A673 (cell line): ENCODE measurements at regions not wholly inside any gene's neighbourhood (a gene's known extent, or its start where the extent isn't known, plus 50 kb on each side); places are given as distances from the start of the nearest gene placed in this dataset.

ENCODE experiments used
- BruUV-seq: library from RNA; stranded (reverse); fragments of 400-500 nt; replicated peaks from 2 replicates; lab custom pipeline; 2021; lab: Mats Ljungman, UMichigan
- CTCF ChIA-PET: fragments of 300-600 bp; sonication (Branson Sonifier 250); formaldehyde crosslinking; loops from one replicate; lab custom pipeline; 2022; ENCODE audit warnings: antibody characterized with exemption; lab: Charles Lee
- POLR2A ChIA-PET: fragments of 300-600 bp; sonication (Branson Sonifier 250); formaldehyde crosslinking; loops from one replicate; lab custom pipeline; 2022; ENCODE audit warnings: antibody characterized with exemption; ENCODE audit not compliant: low non-redundant PET; lab: Charles Lee
- DNase-seq: peaks from one replicate; pipeline ENCODE4 v3.0.0-alpha.2; 2015; ENCODE audit warnings: low spot score
- H3K27ac ChIP-seq: fragments of 200-600 bp; sonication (generic); 2 replicates; pipeline ENCODE4 v1.5.1; 2016; ENCODE audit warnings: mixed run types, low read depth, mild to moderate bottlenecking, mixed read lengths, antibody characterized with exemption, low read length; ENCODE audit not compliant: poor library complexity, severe bottlenecking
- H3K27me3 ChIP-seq: fragments of 200-600 bp; sonication (generic); replicated peaks from 2 replicates; pipeline ENCODE4 v1.6.1; 2017; ENCODE audit warnings: mixed run types, low read depth, mild to moderate bottlenecking, mixed read lengths, antibody characterized with exemption, low read length; ENCODE audit not compliant: insufficient read depth, poor library complexity
- H3K36me3 ChIP-seq: fragments of 200-600 bp; sonication (generic); 2 replicates; pipeline ENCODE4 v1.6.1; 2016; ENCODE audit warnings: mixed run types, mild to moderate bottlenecking, mixed read lengths, antibody characterized with exemption, low read length; ENCODE audit not compliant: insufficient read depth, poor library complexity, severe bottlenecking
- H3K4me1 ChIP-seq: fragments of 200-600 bp; sonication (generic); 2 replicates; pipeline ENCODE4 v1.6.1; 2017; ENCODE audit warnings: mixed run types, mild to moderate bottlenecking, mixed read lengths, antibody characterized with exemption, low read length; ENCODE audit not compliant: insufficient read depth, poor library complexity, severe bottlenecking
- H3K4me3 ChIP-seq: fragments of 200-600 bp; sonication (generic); 2 replicates; pipeline ENCODE4 v1.5.1; 2016; ENCODE audit warnings: low read depth, mixed run types, mild to moderate bottlenecking, mixed read lengths, low read length; ENCODE audit not compliant: poor library complexity, severe bottlenecking
- H3K9me3 ChIP-seq: fragments of 200-600 bp; sonication (generic); 2 replicates; pipeline ENCODE4 v1.6.1; 2016; ENCODE audit warnings: mixed run types, low read depth, mild to moderate bottlenecking, mixed read lengths, antibody characterized with exemption, low read length; ENCODE audit not compliant: poor library complexity, severe bottlenecking
- CTCF ChIP-seq: fragments of 300-800, 200-600 bp; sonication (generic); conservative IDR thresholded peaks from 2 replicates; pipeline ENCODE4 v1.5.1; 2017; ENCODE audit warnings: low read depth, mild to moderate bottlenecking, antibody characterized with exemption, low read length, moderate library complexity, mixed read lengths
- EZH2 ChIP-seq: fragments of 200-600 bp; sonication (generic); IDR thresholded peaks from 2 replicates; pipeline ENCODE4 v1.6.1; 2017; ENCODE audit warnings: borderline replicate concordance, low read depth, mild to moderate bottlenecking, mixed read lengths, antibody characterized with exemption, low read length; ENCODE audit not compliant: poor library complexity, severe bottlenecking
- intact Hi-C: fragments of 100-400 bp; cut with micrococcal nuclease; formaldehyde crosslinking; loops from one replicate; pipeline ENCODE4 v1.10.0; 2022; ENCODE audit not compliant: unreplicated experiment

DNA sequence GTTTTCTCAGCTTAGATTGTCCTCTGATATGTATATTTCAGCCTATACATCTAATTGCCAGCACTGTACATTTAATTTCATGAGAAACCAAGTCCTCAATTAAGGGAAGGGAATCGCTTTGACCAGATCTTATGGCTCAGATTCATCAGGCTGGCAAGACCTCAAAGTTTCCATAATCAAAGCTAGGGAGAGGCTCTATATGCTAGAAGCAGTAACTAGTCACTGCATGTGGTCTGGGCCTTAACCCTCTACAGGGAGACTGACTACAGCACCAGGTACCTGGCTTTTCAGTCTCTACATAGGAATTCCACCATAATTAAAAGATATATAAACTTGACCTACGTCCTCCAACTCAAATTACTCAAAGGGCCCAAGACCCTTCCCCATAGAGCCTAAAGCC lies 97.4 kb upstream of the JAZF1 start:
- H3K4me3 ChIP-seq, result no peak overlapping the region
- H3K27ac ChIP-seq, result no peak overlapping the region
- ChIA-PET POLR2A (no interaction called here), CTCF (no interaction called here)
- peaks cover 3% of the 10 kb centered on the region for H3K9me3 ChIP-seq
- no peak for DNase-seq
- no peak for TF ChIP-seq CTCF
- no peak for TF ChIP-seq EZH2
- H3K27me3 ChIP-seq, result no peaks in the 10 kb centered on the region
- intact Hi-C loops, result no loop called here
- BruUV-seq, result no TSS peak
- H3K4me1 ChIP-seq, result no peaks in the 10 kb centered on the region
- H3K36me3 ChIP-seq, result no peaks in the 10 kb centered on the region

DNA sequence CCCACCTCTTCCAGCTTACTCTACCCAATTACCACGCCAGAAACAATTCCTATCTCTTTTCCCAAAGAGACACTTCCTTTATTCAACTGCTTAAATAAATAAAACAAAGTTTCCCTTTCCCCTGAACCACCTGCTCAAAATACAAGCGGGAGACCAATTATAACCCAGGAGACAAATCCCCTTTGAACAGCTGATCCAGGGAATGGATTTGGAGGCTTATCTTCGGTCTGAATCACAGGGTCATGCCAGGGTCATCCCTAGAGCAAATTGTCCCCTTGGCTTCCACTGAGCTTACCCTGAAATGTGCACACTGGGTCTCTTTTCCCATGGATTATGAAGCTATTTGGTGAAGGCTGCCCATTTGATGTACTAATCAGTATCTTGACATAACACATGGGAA lies 99.9 kb upstream of the JAZF1 start:
- POLR2A ChIA-PET, result no interaction called here
- Histone ChIP-seq H3K4me3 (no peak overlapping the region), H3K9me3 (no peaks in the 10 kb centered on the region), H3K27me3 (no peaks in the 10 kb centered on the region), H3K4me1 (no peaks in the 10 kb centered on the region), H3K36me3 (no peaks in the 10 kb centered on the region), H3K27ac (no peak overlapping the region)
- BruUV-seq, result no TSS peak
- intact Hi-C loops, result no loop called here
- TF ChIP-seq EZH2 (no peak), CTCF (no peak)
- no peak for DNase-seq
- CTCF ChIA-PET, result no interaction called here

DNA sequence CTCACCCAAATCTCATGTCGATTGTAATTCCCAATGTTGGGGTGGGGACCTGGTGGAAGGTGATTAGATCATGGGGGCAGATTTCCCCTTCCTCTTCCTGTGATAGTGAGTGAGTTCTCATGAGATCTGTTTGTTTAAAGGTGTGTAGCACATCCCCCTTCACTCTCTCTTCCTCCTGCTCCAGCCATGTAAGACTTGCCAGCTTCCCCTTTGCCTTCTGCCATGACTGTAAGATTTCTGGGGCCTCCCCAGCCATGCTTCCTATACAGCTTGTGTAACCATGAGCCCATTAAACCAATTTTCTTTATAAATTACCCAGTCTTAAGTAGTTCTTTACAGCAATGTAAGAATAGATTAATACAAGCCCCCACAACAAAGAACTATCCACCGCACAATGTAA lies 109.9 kb upstream of the JAZF1 start:
- intact Hi-C loops, result loop anchor here (10.0 kb wide), 1 partner anchor 564 kb away; no protein-coding TSS in a partner anchor
- H3K4me3 ChIP-seq, result no peak overlapping the region
- H3K36me3 ChIP-seq, result no peaks in the 10 kb centered on the region
- H3K27ac ChIP-seq, result no peak overlapping the region
- TF ChIP-seq EZH2 (no peak), CTCF (no peak)
- ChIA-PET CTCF (no interaction called here), POLR2A (no interaction called here)
- BruUV-seq, result no TSS peak
- H3K27me3 ChIP-seq, result no peaks in the 10 kb centered on the region
- peaks cover 12% of the 10 kb centered on the region for H3K4me1 ChIP-seq
- H3K9me3 ChIP-seq, result no peaks in the 10 kb centered on the region
- DNase-seq, result no peak
